DOHH2 (cell line): ENCODE measurements at regions not wholly inside any gene's neighbourhood (a gene's known extent, or its start where the extent isn't known, plus 50 kb on each side); places are given as distances from the start of the nearest gene placed in this dataset.

ENCODE experiments used
- H3F3A ChIP-seq: fragments of 200-600 bp; sonication (generic), shearing (Covaris generic); 2 replicates; pipeline ENCODE4 v1.6.0; 2016; ENCODE audit warnings: antibody characterized with exemption, mild to moderate bottlenecking; ENCODE audit not compliant: control insufficient read depth, insufficient read depth
- H3K27ac ChIP-seq: fragments of 200-600 bp; sonication (generic); 2 replicates; pipeline ENCODE4 v1.5.1; 2014; ENCODE audit warnings: low read depth, mild to moderate bottlenecking, low read length, moderate library complexity
- H3K27me3 ChIP-seq: fragments of 200-600 bp; sonication (generic); 2 replicates; pipeline ENCODE4 v1.6.1; 2014; ENCODE audit warnings: mild to moderate bottlenecking, low read length, mixed read lengths; ENCODE audit not compliant: control insufficient read depth
- H3K36me3 ChIP-seq: fragments of 200-600 bp; sonication (generic); 2 replicates; pipeline ENCODE4 v1.6.1; 2014; ENCODE audit warnings: mild to moderate bottlenecking, low read length, moderate library complexity, mixed read lengths; ENCODE audit not compliant: control insufficient read depth
- H3K4me1 ChIP-seq: fragments of 200-600 bp; sonication (generic); 2 replicates; pipeline ENCODE4 v1.6.1; 2014; ENCODE audit warnings: mild to moderate bottlenecking, low read length, mixed read lengths; ENCODE audit not compliant: control insufficient read depth
- H3K4me2 ChIP-seq: fragments of 200-600 bp; sonication (generic); 2 replicates; pipeline ENCODE4 v1.6.0; 2014; ENCODE audit warnings: mild to moderate bottlenecking, low read length, moderate library complexity
- H3K4me3 ChIP-seq: fragments of 200-600 bp; sonication (generic); 2 replicates; pipeline ENCODE4 v1.5.1; 2014; ENCODE audit warnings: mild to moderate bottlenecking, low read length, mixed read lengths
- H3K79me2 ChIP-seq: fragments of 200-600 bp; sonication (generic); 2 replicates; pipeline ENCODE4 v1.6.1; 2014; ENCODE audit warnings: mild to moderate bottlenecking, low read length, mixed read lengths; ENCODE audit not compliant: control insufficient read depth
- H3K9me2 ChIP-seq: fragments of 200-600 bp; sonication (generic); replicated peaks from 2 replicates; pipeline ENCODE4 v1.6.1; 2014; ENCODE audit warnings: mild to moderate bottlenecking, low read length, mixed read lengths; ENCODE audit not compliant: control insufficient read depth
- H3K9me3 ChIP-seq: fragments of 200-600 bp; sonication (generic); 2 replicates; pipeline ENCODE4 v1.6.1; 2014; ENCODE audit warnings: antibody characterized with exemption, low read length, mixed read lengths; ENCODE audit not compliant: control insufficient read depth, insufficient read depth
- H4K20me1 ChIP-seq: fragments of 200-600 bp; sonication (generic); 2 replicates; pipeline ENCODE4 v1.6.0; 2014; ENCODE audit warnings: low read depth, mild to moderate bottlenecking, antibody characterized with exemption, low read length, moderate library complexity; ENCODE audit not compliant: control insufficient read depth, insufficient read depth
- CTCF ChIP-seq: fragments of 200-600 bp; sonication (generic); IDR thresholded peaks from one replicate; pipeline ENCODE4 v1.5.1; 2014; ENCODE audit warnings: antibody characterized with exemption, mild to moderate bottlenecking, low read depth, low read length; ENCODE audit not compliant: poor library complexity, severe bottlenecking
- EZH2phosphoT487 ChIP-seq: fragments of 200-600 bp; sonication (generic); IDR thresholded peaks from 2 replicates; pipeline ENCODE4 v1.6.1; 2017; ENCODE audit warnings: borderline replicate concordance, mild to moderate bottlenecking, antibody characterized with exemption, low read length, moderate library complexity, mixed read lengths

GRCh38 chr1:220962031-220962751, 82.9 kb downstream of the HLX start:
- Histone ChIP-seq H3K9me3 (no peaks in the 10 kb centered on the region), H3K36me3 (no peaks in the 10 kb centered on the region), H4K20me1 (no peaks in the 10 kb centered on the region), H3K4me2 (no peak overlapping the region), H3F3A (no peaks in the 10 kb centered on the region), H3K27me3 (no peaks in the 10 kb centered on the region), H3K4me3 (no peak overlapping the region), H3K27ac (no peak overlapping the region), H3K79me2 (no peaks in the 10 kb centered on the region), H3K9me2 (no peaks in the 10 kb centered on the region), H3K4me1 (no peaks in the 10 kb centered on the region)
- no peak for TF ChIP-seq EZH2phosphoT487
- TF ChIP-seq CTCF, result no peak

GRCh38 chr1:220966041-220966440, 86.8 kb downstream of the HLX start:
- no peaks in the 10 kb centered on the region for H4K20me1 ChIP-seq
- no peak overlapping the region for H3K4me2 ChIP-seq
- no peaks in the 10 kb centered on the region for H3K4me1 ChIP-seq
- no peaks in the 10 kb centered on the region for H3K27me3 ChIP-seq
- no peaks in the 10 kb centered on the region for H3K9me3 ChIP-seq
- no peaks in the 10 kb centered on the region for H3K36me3 ChIP-seq
- H3K79me2 ChIP-seq, result no peaks in the 10 kb centered on the region
- H3F3A ChIP-seq, result no peaks in the 10 kb centered on the region
- no peak overlapping the region for H3K27ac ChIP-seq
- H3K4me3 ChIP-seq, result no peak overlapping the region
- TF ChIP-seq EZH2phosphoT487, result no peak
- TF ChIP-seq CTCF, result no peak
- H3K9me2 ChIP-seq, result no peaks in the 10 kb centered on the region

GRCh38 chr1:220966473-220966872, 87.2 kb downstream of the HLX start:
- TF ChIP-seq CTCF (no peak), EZH2phosphoT487 (no peak)
- Histone ChIP-seq H3K36me3 (no peaks in the 10 kb centered on the region), H3K4me1 (no peaks in the 10 kb centered on the region), H3K9me2 (no peaks in the 10 kb centered on the region), H3K9me3 (no peaks in the 10 kb centered on the region), H3K4me3 (no peak overlapping the region), H3K79me2 (no peaks in the 10 kb centered on the region), H4K20me1 (no peaks in the 10 kb centered on the region), H3K27me3 (no peaks in the 10 kb centered on the region), H3F3A (no peaks in the 10 kb centered on the region), H3K4me2 (no peak overlapping the region), H3K27ac (no peak overlapping the region)
